ENCODE measurements at regions not wholly inside any gene's neighbourhood (a gene's known extent, or its start where the extent isn't known, plus 50 kb on each side); places are given as distances from the start of the nearest gene placed in this dataset.

DNA sequence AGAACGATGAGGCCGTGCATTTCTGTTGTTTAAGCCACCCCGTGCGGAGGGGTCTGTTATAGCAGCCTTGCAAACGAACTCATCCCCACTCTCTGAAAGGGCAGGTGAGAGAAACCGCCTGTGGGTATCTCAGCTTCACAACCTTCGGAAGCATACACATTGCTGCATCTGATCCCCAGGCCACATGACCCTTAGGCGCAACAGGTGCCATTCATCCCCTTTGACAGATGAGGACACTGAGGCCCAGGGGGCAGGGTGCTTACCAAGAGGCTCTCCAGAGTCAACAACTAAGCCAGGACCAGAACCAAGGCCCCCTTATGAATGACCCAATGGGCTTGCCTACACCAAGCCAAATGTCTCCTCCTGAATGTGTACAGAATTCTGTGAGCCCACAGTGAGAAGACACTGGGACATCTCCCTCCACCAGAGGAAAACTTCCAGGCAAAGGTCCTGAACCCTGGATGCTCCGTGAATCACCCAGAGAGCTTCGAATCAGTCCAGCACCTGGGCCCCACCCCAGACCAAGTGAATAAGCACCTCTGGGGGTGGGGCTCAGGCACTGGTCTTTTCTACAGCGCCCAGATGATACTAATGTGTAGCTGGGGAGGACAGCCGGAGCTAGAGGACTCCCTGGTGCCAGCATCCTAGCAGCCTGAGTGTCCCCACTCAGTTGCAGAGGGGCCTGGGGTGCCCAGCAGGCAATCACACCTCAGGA lies 83.2 kb downstream of the BUD13 start:
- no peak overlapping the region for H3K4me3 Mint-ChIP-seq
- H3K4me1 Mint-ChIP-seq = no peaks in the 10 kb centered on the region
- Histone ChIP-seq H3K27me3 (replicated peaks in 1 of 2; ENCODE audit: control insufficient read depth in 2 of 2, extremely low read depth in 1 of 2, insufficient read depth in 2 of 2, low read length in 1 of 2) (peaks cover 0 to 31% of the 10 kb centered on the region in 2 experiments), H3K4me1 (ENCODE audit: control insufficient read depth in 1 of 2, extremely low read depth in 1 of 2, insufficient read depth in 2 of 2, low read length in 2 of 2) (peaks cover 0 to 4% of the 10 kb centered on the region in 2 experiments), H3K27ac (ENCODE audit: low read length) (no peak overlapping the region), H3K9me3 (no peaks in the 10 kb centered on the region), H3K4me3 (ENCODE audit: control insufficient read depth in 1 of 2, extremely low read depth in 1 of 2, low read length in 1 of 2) (no peak overlapping the region), H3K36me3 (ENCODE audit: control insufficient read depth in 2 of 2, extremely low read depth in 1 of 2, insufficient read depth in 1 of 2, low read length in 1 of 2) (no peaks in the 10 kb centered on the region)
- WGBS (ENCODE audit: insufficient coverage) = 65% methylated on average over 8 of the region's 12 CpGs
- ChIA-PET POLR2A (no interaction called here), CTCF (interaction anchor here in 1 of 2 donors (0.6 kb wide), 1 partner anchor 496 kb away, joined by 3 read pairs; no protein-coding TSS in a partner anchor)
- H3K36me3 Mint-ChIP-seq = no peaks in the 10 kb centered on the region
- DNase-seq (no peak), ATAC-seq (replicated peaks in 1 of 4) (no peak)
- H3K9me3 Mint-ChIP-seq = no peaks in the 10 kb centered on the region
- H3K27ac Mint-ChIP-seq = no peak overlapping the region
- peaks cover 10 to 21% of the 10 kb centered on the region in 2 donors for H3K27me3 Mint-ChIP-seq

DNA sequence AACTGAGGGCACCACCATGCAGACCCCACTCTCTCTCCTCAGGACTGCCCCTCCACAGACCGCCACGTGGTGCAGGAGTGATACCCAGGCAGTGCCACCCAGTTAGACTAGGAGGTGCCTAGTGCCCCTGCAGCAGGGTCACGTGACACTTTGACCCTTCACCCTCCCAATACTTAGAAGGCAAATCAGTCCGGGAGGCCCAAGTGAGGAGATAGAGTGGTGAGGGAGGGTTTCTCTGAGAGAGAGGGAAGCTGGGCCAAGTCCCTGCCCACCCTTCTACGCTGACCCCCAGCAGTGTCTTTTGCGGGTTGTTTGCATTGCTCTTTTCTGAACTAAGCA lies 84.6 kb downstream of the BUD13 start:
- Histone ChIP-seq H3K27me3 (replicated peaks in 1 of 2; ENCODE audit: control insufficient read depth in 2 of 2, extremely low read depth in 1 of 2, insufficient read depth in 2 of 2, low read length in 1 of 2) (peaks cover 0 to 29% of the 10 kb centered on the region in 2 experiments), H3K4me1 (ENCODE audit: control insufficient read depth in 1 of 2, extremely low read depth in 1 of 2, insufficient read depth in 2 of 2, low read length in 2 of 2) (peaks cover 0 to 4% of the 10 kb centered on the region in 2 experiments), H3K36me3 (ENCODE audit: control insufficient read depth in 2 of 2, extremely low read depth in 1 of 2, insufficient read depth in 1 of 2, low read length in 1 of 2) (no peaks in the 10 kb centered on the region), H3K27ac (ENCODE audit: low read length) (no peak overlapping the region), H3K4me3 (ENCODE audit: control insufficient read depth in 1 of 2, extremely low read depth in 1 of 2, low read length in 1 of 2) (no peak overlapping the region), H3K9me3 (no peaks in the 10 kb centered on the region)
- POLR2A ChIA-PET = no interaction called here
- Mint-ChIP-seq H3K36me3 (no peaks in the 10 kb centered on the region), H3K4me3 (no peak overlapping the region), H3K27ac (no peak overlapping the region), H3K9me3 (peaks cover 0 to 5% (median 0%) of the 10 kb centered on the region in 3 donors), H3K4me1 (no peaks in the 10 kb centered on the region), H3K27me3 (peaks cover 10 to 28% of the 10 kb centered on the region in 2 donors)
- ATAC-seq (replicated peaks in 1 of 4) (no peak), DNase-seq (no peak)
- CTCF ChIA-PET = no interaction called here
- WGBS (ENCODE audit: insufficient coverage) = 80% methylated on average over 1 of the region's 6 CpGs

DNA sequence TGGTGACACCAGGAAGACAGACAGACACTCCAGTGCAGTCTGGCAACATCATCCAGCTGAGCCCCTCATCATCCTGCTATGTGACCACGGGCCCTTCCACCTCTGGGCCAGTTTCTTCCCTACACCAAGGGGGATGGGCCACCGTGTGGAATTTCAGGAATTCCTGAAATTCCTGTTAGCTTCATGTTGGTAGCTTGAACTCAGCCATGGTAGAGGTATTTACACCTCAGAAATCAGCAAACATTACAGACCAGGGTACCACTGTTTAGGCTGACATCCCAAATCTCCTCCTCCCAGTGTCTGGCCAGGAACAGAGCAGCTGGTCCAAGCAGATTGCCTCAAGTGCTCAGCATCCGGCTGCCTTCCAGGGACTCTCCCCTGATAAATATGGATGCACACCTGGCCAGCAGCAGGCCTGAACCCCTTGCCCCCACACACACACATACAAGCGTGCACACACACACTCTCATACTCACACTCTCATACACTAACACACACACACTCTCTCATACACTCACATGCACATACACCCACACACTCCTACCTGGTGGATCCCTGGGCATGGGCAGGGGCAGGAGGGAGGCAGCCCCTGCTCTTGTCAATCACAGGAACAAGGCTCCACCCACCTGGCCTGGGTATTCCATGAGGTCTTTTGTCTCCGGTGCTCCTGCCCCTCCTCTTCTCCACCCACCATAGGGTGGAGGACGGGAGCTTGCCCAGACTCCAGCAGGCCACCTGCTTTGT lies 85.2 kb downstream of the BUD13 start:
- DNase-seq = no peak
- Mint-ChIP-seq H3K36me3 (no peaks in the 10 kb centered on the region), H3K4me3 (no peak overlapping the region), H3K27ac (no peak overlapping the region), H3K9me3 (peaks cover 0 to 8% (median 0%) of the 10 kb centered on the region in 3 donors), H3K4me1 (no peaks in the 10 kb centered on the region), H3K27me3 (peaks cover 10 to 30% of the 10 kb centered on the region in 2 donors)
- WGBS (ENCODE audit: insufficient coverage) = 69% methylated on average over 3 of the region's 6 CpGs
- no peak overlapping the region for H3K4me3 ChIP-seq (ENCODE audit: control insufficient read depth in 1 of 2, extremely low read depth in 1 of 2, low read length in 1 of 2)
- H3K4me1 ChIP-seq (ENCODE audit: control insufficient read depth in 1 of 2, extremely low read depth in 1 of 2, insufficient read depth in 2 of 2, low read length in 2 of 2) = peaks cover 0 to 4% of the 10 kb centered on the region in 2 experiments
- POLR2A ChIA-PET = no interaction called here
- no peaks in the 10 kb centered on the region for H3K9me3 ChIP-seq
- H3K36me3 ChIP-seq (ENCODE audit: control insufficient read depth in 2 of 2, extremely low read depth in 1 of 2, insufficient read depth in 1 of 2, low read length in 1 of 2) = no peaks in the 10 kb centered on the region
- H3K27me3 ChIP-seq (replicated peaks in 1 of 2; ENCODE audit: control insufficient read depth in 2 of 2, extremely low read depth in 1 of 2, insufficient read depth in 2 of 2, low read length in 1 of 2) = peaks cover 0 to 28% of the 10 kb centered on the region in 2 experiments
- H3K27ac ChIP-seq (ENCODE audit: low read length) = no peak overlapping the region
- no peak for ATAC-seq (replicated peaks in 1 of 4)
- CTCF ChIA-PET = no interaction called here

DNA sequence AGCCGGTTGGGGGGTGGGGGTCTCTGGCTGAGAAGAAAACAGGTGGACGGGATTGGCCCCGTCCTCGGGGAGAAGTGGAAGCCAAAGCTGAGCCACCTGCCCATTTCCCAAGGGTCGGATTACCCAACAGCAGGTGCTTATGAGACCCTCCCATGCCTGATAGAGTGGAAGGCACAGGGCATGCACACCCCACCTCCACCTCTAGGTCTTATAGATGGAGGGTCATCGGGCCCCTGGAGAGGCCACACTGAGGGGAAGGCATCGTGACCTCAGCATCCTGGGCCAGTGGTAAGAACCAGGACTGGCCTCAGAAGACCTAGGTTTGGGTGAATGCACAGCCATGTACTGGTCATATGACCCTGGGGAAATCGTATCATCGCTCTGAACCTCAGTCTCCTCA lies 85.9 kb downstream of the BUD13 start:
- no peak overlapping the region for H3K27ac ChIP-seq (ENCODE audit: low read length)
- peaks cover 0 to 4% of the 10 kb centered on the region in 2 experiments for H3K4me1 ChIP-seq (ENCODE audit: control insufficient read depth in 1 of 2, extremely low read depth in 1 of 2, insufficient read depth in 2 of 2, low read length in 2 of 2)
- no peaks in the 10 kb centered on the region for H3K9me3 ChIP-seq
- no peaks in the 10 kb centered on the region for H3K36me3 ChIP-seq (ENCODE audit: control insufficient read depth in 2 of 2, extremely low read depth in 1 of 2, insufficient read depth in 1 of 2, low read length in 1 of 2)
- Mint-ChIP-seq H3K4me1 (no peaks in the 10 kb centered on the region), H3K27me3 (peaks cover 10 to 30% of the 10 kb centered on the region in 2 donors), H3K4me3 (no peak overlapping the region), H3K27ac (no peak overlapping the region), H3K36me3 (no peaks in the 10 kb centered on the region), H3K9me3 (peaks cover 0 to 8% (median 0%) of the 10 kb centered on the region in 3 donors)
- H3K27me3 ChIP-seq (replicated peaks in 1 of 2; ENCODE audit: control insufficient read depth in 2 of 2, extremely low read depth in 1 of 2, insufficient read depth in 2 of 2, low read length in 1 of 2) = peaks cover 0 to 20% of the 10 kb centered on the region in 2 experiments
- ChIA-PET CTCF (no interaction called here), POLR2A (no interaction called here)
- no peak overlapping the region for H3K4me3 ChIP-seq (ENCODE audit: control insufficient read depth in 1 of 2, extremely low read depth in 1 of 2, low read length in 1 of 2)
- no peak for ATAC-seq (replicated peaks in 1 of 4)
- 75% methylated on average over 3 of the region's 9 CpGs for WGBS (ENCODE audit: insufficient coverage)
- DNase-seq = no peak

DNA sequence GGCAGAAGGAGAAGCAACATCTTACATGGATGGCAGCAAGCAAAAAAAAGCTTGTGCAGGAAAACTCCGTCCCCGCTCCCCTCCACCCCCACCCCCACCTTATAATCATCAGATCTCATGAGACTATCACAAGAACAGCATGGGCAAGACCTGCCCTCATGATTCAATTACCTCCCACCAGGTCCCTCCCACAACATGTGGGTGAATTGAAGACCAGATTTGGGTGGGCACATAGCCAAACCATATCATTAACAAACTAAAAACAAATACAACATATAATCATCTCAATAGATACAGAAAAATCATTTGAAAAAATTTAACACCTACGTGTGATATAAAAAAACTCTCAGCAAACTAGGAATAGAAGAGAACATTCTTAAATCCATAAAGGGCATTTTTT lies 88.8 kb downstream of the BUD13 start:
- DNase-seq (no peak), ATAC-seq (replicated peaks in 1 of 4) (no peak)
- H3K27ac Mint-ChIP-seq = no peak overlapping the region
- Histone ChIP-seq H3K4me3 (ENCODE audit: control insufficient read depth in 1 of 2, extremely low read depth in 1 of 2, low read length in 1 of 2) (no peak overlapping the region), H3K27ac (ENCODE audit: low read length) (no peak overlapping the region), H3K4me1 (ENCODE audit: control insufficient read depth in 1 of 2, extremely low read depth in 1 of 2, insufficient read depth in 2 of 2, low read length in 2 of 2) (no peaks in the 10 kb centered on the region), H3K9me3 (no peaks in the 10 kb centered on the region), H3K36me3 (ENCODE audit: control insufficient read depth in 2 of 2, extremely low read depth in 1 of 2, insufficient read depth in 1 of 2, low read length in 1 of 2) (no peaks in the 10 kb centered on the region), H3K27me3 (replicated peaks in 1 of 2; ENCODE audit: control insufficient read depth in 2 of 2, extremely low read depth in 1 of 2, insufficient read depth in 2 of 2, low read length in 1 of 2) (peaks cover 0 to 16% of the 10 kb centered on the region in 2 experiments)
- peaks cover 21 to 42% of the 10 kb centered on the region in 2 donors for H3K27me3 Mint-ChIP-seq
- H3K36me3 Mint-ChIP-seq = no peaks in the 10 kb centered on the region
- ChIA-PET CTCF (interaction anchor here (0.6 to 1.4 kb wide), 2 partner anchors 8 to 951 kb away, joined by 3 to 7 read pairs; no protein-coding TSS in a partner anchor), POLR2A (no interaction called here)
- H3K9me3 Mint-ChIP-seq = peaks cover 0 to 8% (median 3%) of the 10 kb centered on the region in 3 donors
- WGBS (ENCODE audit: insufficient coverage) = no CpG with 5 or more reads among the region's 3 CpGs
- no peak overlapping the region for H3K4me3 Mint-ChIP-seq
- H3K4me1 Mint-ChIP-seq = no peaks in the 10 kb centered on the region

DNA sequence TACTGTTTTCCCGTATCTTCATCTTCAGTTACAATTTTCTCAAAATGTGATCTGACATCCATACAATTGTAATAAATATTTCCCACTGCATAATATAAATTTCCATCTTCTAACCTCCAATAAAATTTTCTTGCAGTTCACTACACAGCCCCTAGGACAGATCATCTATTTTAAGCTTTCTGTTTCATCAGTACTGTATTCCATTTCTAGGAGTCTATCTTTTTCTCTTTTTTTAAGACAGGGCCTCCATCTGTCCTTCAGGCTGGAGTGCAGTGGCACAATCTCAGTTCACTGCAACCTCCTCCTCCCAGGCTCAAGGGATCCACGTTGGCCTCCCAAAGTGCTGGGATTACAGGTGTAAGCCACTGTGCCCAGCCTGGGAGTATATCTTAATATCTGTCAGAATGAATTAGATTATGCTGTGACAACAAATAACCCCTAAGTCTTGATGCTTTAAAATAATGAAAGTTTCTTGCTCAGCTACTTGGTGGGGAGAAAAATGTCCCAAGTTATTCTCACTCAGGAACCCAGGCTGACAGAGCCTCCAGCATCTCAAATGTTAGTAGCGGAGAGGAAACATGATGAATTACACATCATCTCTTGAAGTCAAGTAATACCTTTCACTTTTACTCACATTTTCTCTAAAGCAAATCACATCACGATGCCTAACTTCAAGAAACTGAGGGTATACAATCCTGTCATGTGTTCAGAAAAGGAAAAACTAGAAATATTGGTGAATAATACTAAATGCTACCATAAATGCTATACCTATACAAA lies 92.2 kb downstream of the BUD13 start:
- no peak overlapping the region for H3K4me3 Mint-ChIP-seq
- H3K27me3 Mint-ChIP-seq = peaks cover 12 to 22% of the 10 kb centered on the region in 2 donors
- H3K36me3 ChIP-seq (ENCODE audit: control insufficient read depth in 2 of 2, extremely low read depth in 1 of 2, insufficient read depth in 1 of 2, low read length in 1 of 2) = no peaks in the 10 kb centered on the region
- H3K4me1 Mint-ChIP-seq = no peaks in the 10 kb centered on the region
- ATAC-seq (replicated peaks in 1 of 4) = no peak
- WGBS (ENCODE audit: insufficient coverage) = 90% methylated on average over 1 of the region's 4 CpGs
- CTCF ChIA-PET = no interaction called here
- H3K27ac Mint-ChIP-seq = no peak overlapping the region
- POLR2A ChIA-PET = no interaction called here
- H3K27me3 ChIP-seq (replicated peaks in 1 of 2; ENCODE audit: control insufficient read depth in 2 of 2, extremely low read depth in 1 of 2, insufficient read depth in 2 of 2, low read length in 1 of 2) = peaks cover 0 to 2% of the 10 kb centered on the region in 2 experiments
- H3K36me3 Mint-ChIP-seq = no peaks in the 10 kb centered on the region
- H3K27ac ChIP-seq (ENCODE audit: low read length) = no peak overlapping the region
- no peaks in the 10 kb centered on the region for H3K9me3 ChIP-seq
- no peak for DNase-seq
- no peaks in the 10 kb centered on the region for H3K4me1 ChIP-seq (ENCODE audit: control insufficient read depth in 1 of 2, extremely low read depth in 1 of 2, insufficient read depth in 2 of 2, low read length in 2 of 2)
- peaks cover 3 to 8% (median 6%) of the 10 kb centered on the region in 3 donors for H3K9me3 Mint-ChIP-seq
- no peak overlapping the region for H3K4me3 ChIP-seq (ENCODE audit: control insufficient read depth in 1 of 2, extremely low read depth in 1 of 2, low read length in 1 of 2)
